HepG2 (cell line): ENCODE measurements at regions not wholly inside any gene's neighbourhood (a gene's known extent, or its start where the extent isn't known, plus 50 kb on each side); places are given as distances from the start of the nearest gene placed in this dataset.

Experiments used
- CREM ChIP-seq, 2 experiments: sonication (generic) in 1 of 2; formaldehyde crosslinking in 1 of 2; IDR thresholded peaks; 2 replicates each; pipeline versions ENCODE4 v1.4.0 to v1.6.1; 2016 to 2020; ENCODE audit warnings: antibody characterized with exemption in 1 of 2, mild to moderate bottlenecking in 1 of 2, missing genetic modification reagents in 1 of 2
- HBP1 ChIP-seq: IDR thresholded peaks from 2 replicates; pipeline ENCODE4 v1.6.1; 2016; ENCODE audit warnings: low read depth, control low read depth
- JUN ChIP-seq: sonication (generic); formaldehyde crosslinking; IDR thresholded peaks from 2 replicates; pipeline ENCODE4 v1.4.0; 2020; ENCODE audit warnings: mild to moderate bottlenecking, missing genetic modification reagents
- ZNF274 ChIP-seq: sonication (generic); formaldehyde crosslinking; IDR thresholded peaks from 2 replicates; pipeline ENCODE4 v1.5.1; 2020; ENCODE audit warnings: mild to moderate bottlenecking, missing genetic modification reagents
- ZNF687 ChIP-seq: sonication (generic); formaldehyde crosslinking; IDR thresholded peaks from 2 replicates; pipeline ENCODE4 v1.5.1; 2020; ENCODE audit warnings: mild to moderate bottlenecking, missing genetic modification reagents, moderate library complexity
- ZSCAN20 ChIP-seq: sonication (generic); formaldehyde crosslinking; IDR thresholded peaks from 2 replicates; pipeline ENCODE4 v1.4.0; 2020; ENCODE audit warnings: missing genetic modification reagents, mild to moderate bottlenecking, borderline replicate concordance
- TF ChIP-seq, protein P1 (sequence below): sonication (generic); formaldehyde crosslinking; IDR thresholded peaks from 2 replicates; pipeline ENCODE4 v1.5.1; 2020; ENCODE audit warnings: mild to moderate bottlenecking, missing genetic modification reagents, borderline replicate concordance
- TF ChIP-seq, protein P2 (sequence below): sonication (generic); formaldehyde crosslinking; IDR thresholded peaks from 2 replicates; pipeline ENCODE4 v1.4.0; 2020; ENCODE audit warnings: mild to moderate bottlenecking, missing genetic modification reagents, borderline replicate concordance

DNA sequence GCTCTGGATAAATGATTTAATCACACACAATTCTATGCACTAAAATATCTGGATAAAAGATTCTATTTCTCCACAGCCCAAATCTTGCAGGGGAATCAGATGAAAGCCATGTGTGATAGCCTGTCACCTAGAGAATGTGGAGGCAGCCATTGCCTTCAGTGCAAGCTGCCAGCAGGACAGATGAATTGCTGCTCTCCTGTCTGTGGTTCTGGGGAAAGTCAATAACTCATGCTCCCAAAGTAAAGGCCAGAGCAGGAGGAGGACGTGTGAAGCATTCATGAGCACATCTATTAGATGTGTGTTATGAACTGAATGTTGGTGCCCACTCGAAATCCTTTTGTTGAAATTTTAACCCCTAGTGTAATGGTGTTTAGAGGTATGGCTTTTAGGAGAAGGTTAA, 195.1 kb downstream of the RDH14 start (continued):
- TF ChIP-seq JUN (CRISPR knock-in tag): no peak
- TF ChIP-seq, protein P1, sequence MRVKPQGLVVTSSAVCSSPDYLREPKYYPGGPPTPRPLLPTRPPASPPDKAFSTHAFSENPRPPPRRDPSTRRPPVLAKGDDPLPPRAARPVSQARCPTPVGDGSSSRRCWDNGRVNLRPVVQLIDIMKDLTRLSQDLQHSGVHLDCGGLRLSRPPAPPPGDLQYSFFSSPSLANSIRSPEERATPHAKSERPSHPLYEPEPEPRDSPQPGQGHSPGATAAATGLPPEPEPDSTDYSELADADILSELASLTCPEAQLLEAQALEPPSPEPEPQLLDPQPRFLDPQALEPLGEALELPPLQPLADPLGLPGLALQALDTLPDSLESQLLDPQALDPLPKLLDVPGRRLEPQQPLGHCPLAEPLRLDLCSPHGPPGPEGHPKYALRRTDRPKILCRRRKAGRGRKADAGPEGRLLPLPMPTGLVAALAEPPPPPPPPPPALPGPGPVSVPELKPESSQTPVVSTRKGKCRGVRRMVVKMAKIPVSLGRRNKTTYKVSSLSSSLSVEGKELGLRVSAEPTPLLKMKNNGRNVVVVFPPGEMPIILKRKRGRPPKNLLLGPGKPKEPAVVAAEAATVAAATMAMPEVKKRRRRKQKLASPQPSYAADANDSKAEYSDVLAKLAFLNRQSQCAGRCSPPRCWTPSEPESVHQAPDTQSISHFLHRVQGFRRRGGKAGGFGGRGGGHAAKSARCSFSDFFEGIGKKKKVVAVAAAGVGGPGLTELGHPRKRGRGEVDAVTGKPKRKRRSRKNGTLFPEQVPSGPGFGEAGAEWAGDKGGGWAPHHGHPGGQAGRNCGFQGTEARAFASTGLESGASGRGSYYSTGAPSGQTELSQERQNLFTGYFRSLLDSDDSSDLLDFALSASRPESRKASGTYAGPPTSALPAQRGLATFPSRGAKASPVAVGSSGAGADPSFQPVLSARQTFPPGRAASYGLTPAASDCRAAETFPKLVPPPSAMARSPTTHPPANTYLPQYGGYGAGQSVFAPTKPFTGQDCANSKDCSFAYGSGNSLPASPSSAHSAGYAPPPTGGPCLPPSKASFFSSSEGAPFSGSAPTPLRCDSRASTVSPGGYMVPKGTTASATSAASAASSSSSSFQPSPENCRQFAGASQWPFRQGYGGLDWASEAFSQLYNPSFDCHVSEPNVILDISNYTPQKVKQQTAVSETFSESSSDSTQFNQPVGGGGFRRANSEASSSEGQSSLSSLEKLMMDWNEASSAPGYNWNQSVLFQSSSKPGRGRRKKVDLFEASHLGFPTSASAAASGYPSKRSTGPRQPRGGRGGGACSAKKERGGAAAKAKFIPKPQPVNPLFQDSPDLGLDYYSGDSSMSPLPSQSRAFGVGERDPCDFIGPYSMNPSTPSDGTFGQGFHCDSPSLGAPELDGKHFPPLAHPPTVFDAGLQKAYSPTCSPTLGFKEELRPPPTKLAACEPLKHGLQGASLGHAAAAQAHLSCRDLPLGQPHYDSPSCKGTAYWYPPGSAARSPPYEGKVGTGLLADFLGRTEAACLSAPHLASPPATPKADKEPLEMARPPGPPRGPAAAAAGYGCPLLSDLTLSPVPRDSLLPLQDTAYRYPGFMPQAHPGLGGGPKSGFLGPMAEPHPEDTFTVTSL (CRISPR knock-in tag): no peak
- TF ChIP-seq, protein P2, sequence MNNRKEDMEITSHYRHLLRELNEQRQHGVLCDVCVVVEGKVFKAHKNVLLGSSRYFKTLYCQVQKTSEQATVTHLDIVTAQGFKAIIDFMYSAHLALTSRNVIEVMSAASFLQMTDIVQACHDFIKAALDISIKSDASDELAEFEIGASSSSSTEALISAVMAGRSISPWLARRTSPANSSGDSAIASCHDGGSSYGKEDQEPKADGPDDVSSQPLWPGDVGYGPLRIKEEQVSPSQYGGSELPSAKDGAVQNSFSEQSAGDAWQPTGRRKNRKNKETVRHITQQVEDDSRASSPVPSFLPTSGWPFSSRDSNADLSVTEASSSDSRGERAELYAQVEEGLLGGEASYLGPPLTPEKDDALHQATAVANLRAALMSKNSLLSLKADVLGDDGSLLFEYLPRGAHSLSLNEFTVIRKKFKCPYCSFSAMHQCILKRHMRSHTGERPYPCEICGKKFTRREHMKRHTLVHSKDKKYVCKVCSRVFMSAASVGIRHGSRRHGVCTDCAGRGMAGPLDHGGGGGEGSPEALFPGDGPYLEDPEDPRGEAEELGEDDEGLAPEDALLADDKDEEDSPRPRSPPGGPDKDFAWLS (CRISPR knock-in tag): no peak
- TF ChIP-seq ZNF687 (CRISPR knock-in tag): no peak
- TF ChIP-seq CREM (IDR thresholded peaks at IDR 0.05): no peak
- no peak for TF ChIP-seq CREM (CRISPR knock-in tag; IDR thresholded peaks at IDR 0.05)
- no peak for TF ChIP-seq ZSCAN20 (CRISPR knock-in tag)
- no peak for TF ChIP-seq ZNF274 (CRISPR knock-in tag)
- no peak for TF ChIP-seq HBP1
